ENCODE measurements at regions not wholly inside any gene's neighbourhood (a gene's known extent, or its start where the extent isn't known, plus 50 kb on each side); places are given as distances from the start of the nearest gene placed in this dataset.
"Not testable (repeated sequence)": the region's sequence is repeated elsewhere in the genome, so short reads cannot be mapped to it uniquely, and the experiment has no call there.

- no peak for DNase-seq (ENCODE audit: low read depth)
These were observed 2141.9 kb upstream of the AGA start for GRCh38 chr4:179584101-179584500.

DNA sequence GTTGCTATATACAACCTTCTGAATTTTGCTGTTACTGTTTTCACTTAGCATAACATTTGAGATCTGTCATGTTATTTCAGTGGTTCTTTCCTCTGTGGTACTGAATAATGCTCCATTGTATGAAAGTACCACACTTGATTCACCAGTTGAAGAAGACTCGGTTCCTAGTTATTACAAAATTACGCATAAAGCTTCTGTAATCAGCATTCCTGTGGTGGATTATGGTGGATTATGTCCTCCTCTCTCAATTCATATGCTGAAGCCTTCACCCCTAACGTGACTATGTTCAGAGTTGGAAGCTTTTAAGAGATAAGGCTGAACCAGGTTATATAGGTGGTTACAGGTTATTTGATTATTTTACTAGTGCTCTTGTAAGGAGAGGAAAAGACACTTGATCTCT lies 2143.5 kb upstream of the AGA start:
- no peak for DNase-seq (ENCODE audit: low read depth)

DNA sequence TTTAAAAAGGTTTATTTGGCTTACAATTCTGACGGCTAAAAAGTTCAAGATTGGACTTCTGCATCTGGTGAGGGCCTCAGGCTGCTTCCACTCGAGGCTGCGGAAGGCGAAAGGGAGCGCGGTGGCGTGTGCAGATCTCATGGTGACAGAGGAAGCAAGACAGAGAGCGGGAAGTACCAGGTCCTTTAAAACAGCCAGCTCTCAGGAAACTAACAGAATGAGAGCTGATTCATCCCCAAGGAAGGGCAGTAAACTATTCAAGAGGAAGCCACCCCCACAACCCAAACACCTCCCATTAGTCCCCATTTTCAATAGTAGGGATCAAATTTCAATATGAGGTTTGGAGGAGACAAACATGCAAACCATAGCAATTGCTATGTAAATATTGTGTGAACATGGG lies 2144.2 kb upstream of the AGA start:
- DNase-seq (ENCODE audit: low read depth), result no peak

DNA sequence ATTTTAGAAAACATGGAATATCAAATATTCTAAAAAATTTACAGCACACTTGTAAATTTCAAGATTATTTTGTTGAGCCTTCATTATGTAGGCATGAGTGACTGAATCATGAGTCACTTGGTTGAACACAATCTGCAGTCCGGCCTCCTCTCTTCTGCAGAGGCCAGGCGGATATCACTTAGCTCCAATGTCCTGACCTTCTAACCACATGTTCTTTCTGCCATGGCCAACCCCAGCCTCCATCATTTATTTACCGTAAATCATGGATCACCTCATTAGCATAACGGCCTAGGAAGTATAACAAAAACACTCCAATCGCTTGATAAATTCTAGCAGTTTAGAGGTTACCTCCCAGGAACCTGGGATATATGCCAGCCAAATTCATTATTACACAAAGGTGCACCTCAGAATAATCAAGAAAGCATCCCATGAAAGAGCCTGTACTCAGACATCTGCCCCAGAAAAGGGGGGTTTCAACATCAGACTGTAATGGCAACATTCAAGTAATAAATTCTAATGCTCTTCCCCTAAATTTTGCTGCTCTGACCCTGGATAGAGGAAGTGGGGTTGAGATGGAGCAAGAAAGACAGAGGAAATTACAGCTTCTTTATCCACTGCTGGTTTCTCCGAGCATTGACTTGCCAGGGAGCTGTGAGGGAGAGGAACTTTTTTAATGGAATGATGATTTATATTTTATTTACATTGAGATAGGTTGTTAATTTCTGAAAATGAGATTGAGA lies 2153.6 kb upstream of the AGA start:
- no peak for DNase-seq (ENCODE audit: low read depth)

- DNase-seq (ENCODE audit: low read depth), result no peak
These were observed 2154.4 kb upstream of the AGA start for GRCh38 chr4:179596621-179597020.

DNA sequence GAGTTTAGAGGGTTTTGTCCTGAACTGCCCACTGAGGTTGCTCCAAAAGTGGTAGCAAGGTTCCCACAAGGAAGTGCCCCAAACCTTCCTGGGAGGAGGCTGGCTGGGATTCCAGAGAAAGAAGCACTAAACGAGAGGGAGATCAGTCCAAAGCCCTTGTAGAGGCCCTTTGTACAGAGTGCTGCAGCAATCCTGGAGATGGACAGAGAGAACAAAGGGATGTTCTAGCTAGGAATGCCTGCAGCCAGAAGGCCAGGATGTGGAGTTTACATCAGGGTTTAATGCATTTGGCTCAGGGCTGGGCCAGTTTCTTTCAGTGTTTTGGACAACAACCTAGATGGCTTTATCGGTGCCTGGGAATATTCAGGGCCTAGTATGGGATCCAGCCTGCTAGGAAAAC lies 2155.1 kb upstream of the AGA start:
- DNase-seq (ENCODE audit: low read depth), result no peak

DNA sequence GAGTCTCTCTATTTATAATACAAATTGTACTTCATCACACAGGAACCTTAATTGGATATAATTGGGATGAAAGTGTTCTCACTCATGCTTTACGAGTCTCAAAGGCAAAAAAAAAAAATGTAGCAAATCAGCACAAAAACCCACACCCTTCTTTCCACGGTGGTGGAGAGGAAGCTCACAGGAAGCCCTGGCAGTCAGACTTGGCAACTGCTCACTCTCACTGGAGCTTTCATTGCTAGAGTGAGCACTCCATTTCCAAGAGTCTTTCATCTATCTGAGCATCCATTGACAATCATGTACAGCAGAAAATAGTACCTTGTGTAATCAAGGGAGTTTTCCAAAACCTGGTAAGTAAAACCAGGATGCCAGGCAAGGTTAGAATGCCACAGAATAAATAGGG lies 2159.4 kb upstream of the AGA start:
- DNase-seq (ENCODE audit: low read depth), result no peak

- no peak for DNase-seq (ENCODE audit: low read depth)
These were observed 2163.0 kb upstream of the AGA start for GRCh38 chr4:179605196-179605595.

- DNase-seq (ENCODE audit: low read depth), result no peak
These were observed 2164.8 kb upstream of the AGA start for GRCh38 chr4:179607003-179607402.

- DNase-seq (ENCODE audit: low read depth), result no peak
These were observed 2173.5 kb upstream of the AGA start for GRCh38 chr4:179615704-179616103.

- no peak for DNase-seq (ENCODE audit: low read depth)
These were observed 2176.7 kb upstream of the AGA start for GRCh38 chr4:179618966-179619365.

DNA sequence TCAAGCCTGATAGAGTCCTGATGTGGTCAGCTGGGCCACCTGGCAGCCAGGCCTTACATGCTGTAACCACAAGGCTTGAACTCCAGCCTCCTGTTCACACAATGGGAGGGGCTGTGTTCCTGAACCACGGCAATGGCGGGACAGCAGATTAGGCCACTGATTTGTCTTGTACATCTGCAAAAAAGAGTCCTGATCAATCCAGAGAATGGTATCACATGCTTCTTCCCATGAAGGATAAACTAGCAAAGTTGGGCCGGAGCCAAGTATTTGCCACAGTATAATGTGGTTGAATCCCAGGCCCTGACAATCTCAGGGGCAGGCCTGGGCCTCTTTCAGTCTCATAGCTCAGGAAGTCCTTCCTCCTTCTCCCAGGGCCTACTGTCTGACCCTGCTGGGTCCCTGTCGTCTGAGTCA lies 2182.5 kb upstream of the AGA start:
- no peak for DNase-seq (ENCODE audit: low read depth)

DNA sequence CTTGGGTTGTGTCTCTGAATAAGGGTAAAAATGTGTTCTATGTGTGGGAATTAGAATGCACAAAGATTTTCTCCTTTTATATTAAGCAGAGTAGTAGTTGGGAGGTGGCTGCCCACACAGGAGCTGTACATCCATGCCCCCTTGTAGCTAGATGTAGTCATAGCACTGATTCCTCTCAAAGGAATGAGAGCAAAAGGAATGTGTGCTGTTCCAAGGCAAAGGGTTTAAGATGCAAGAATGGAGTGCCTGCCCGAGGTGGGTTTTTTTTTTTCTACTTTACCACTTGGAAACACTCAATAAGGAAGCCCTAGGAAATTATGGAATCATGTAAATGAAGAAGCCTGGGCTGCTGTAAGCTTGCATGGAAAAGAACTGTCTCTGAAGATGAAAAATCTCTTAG lies 2183.2 kb upstream of the AGA start:
- no peak for DNase-seq (ENCODE audit: low read depth)

GRCh38 chr4:179626687-179627086 lies 2184.4 kb upstream of the AGA start:
- DNase-seq (ENCODE audit: low read depth), result no peak

DNA sequence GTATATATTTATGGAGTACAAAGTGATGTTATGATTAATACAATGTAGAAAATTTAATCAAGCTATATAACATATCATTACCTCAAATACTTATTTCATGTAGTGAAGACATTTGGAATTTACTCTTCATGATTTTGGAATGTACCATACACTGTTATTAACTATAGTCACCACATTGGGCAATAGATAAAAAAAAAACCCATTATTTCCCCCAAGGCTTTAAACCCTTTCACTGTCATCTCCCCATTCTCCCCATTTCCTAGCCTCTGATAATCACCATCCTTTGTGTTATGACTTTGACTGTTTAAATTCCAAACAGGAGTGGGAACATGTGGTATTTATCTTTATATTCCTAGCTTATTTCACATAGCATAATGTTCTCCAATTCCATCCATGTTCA lies 2189.1 kb upstream of the AGA start:
- no peak for DNase-seq (ENCODE audit: low read depth)

- DNase-seq (ENCODE audit: low read depth), result no peak
These were observed 2192.6 kb upstream of the AGA start for GRCh38 chr4:179634862-179635261.

GRCh38 chr4:179662522-179662921 lies 2220.3 kb upstream of the AGA start:
- no peak for DNase-seq (ENCODE audit: low read depth)

DNA sequence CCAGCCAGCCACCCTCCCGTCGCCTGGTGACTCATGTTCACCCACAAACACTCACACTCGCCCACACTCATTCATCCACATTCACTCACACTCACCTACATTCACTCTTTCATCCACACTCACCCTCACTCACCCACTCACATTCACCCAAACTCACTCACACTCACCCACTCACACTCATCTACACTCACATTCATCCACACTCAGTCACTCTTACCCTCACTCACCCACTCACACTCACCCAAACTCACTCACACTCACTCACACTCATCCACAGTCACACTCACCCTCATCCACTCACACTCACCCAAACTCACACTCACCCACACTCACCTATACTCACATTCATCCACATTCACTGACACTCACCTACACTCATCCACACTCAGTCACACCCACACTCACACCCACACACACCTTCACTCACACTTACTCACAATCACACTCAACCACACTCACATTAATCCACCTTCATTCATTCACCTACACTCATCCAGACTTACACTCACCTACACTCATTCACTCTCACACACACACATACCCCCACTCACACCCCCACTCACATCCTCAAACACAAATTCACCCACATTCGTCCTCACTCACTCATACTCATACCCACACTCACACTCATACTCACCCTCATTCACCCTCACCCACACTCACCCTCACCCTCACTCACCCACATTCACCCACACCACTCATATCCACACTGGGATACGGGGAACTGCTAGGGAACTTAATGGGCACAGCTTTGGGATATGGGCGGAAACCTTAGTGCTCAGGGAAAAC lies 2221.6 kb upstream of the AGA start:
- DNase-seq (ENCODE audit: low read depth), result no peak

DNA sequence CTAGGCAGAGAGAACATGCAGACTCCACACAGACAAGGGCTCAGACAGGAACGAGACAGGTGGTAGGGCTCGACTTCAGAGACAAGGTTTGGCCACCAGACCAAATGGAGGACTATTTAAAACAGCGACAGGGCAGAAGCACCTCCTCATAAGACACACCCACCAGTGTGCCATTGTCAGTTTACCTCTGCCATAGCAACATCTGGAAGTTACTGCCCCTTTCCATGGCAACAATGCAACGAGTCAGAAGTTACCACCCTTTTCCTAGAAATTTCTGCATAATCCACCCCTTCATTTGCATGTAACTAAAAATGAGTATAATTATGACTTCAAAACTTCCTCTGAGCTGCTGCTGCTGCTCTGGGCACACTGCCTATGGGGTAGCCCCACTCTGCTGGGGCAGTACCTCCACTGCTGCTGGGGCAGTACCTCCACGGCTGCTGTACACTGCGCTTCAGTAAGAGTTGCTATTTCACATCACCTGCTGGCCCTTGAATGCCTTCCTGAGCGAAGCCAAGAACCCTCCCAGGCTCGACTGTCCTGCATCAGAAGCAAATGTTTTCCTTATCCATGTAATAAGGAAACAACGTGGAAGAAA lies 2222.3 kb upstream of the AGA start:
- no peak for DNase-seq (ENCODE audit: low read depth)

DNA sequence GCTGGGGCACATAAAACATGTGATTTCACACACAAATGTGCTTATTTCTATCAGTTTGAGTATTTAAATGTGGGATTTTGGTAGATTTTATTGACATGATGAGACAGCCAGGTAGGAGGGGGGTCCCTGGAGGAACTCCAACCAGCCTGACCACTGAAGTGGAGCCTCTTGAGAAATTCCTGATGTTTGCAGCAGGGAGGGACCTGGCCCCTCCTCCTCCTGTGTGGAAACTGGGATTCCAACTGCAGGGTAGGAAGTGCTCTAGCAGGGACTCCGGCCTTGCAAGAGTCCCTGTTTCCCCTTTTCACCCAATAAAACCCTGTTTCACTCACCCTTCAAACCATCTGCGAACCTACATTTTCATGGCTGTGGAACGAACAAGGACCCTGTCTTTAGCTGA lies 2224.0 kb upstream of the AGA start:
- DNase-seq (ENCODE audit: low read depth), result no peak

- no peak for DNase-seq (ENCODE audit: low read depth)
These were observed 2229.4 kb upstream of the AGA start for GRCh38 chr4:179671609-179672008.

GRCh38 chr4:179678093-179678814 lies 2236.0 kb upstream of the AGA start:
- DNase-seq (ENCODE audit: low read depth), result no peak

GRCh38 chr4:179683661-179684060 lies 2241.4 kb upstream of the AGA start:
- DNase-seq (ENCODE audit: low read depth), result not testable (repeated sequence)
